ENCODE measurements at regions not wholly inside any gene's neighbourhood (a gene's known extent, or its start where the extent isn't known, plus 50 kb on each side); places are given as distances from the start of the nearest gene placed in this dataset.

GRCh38 chr2:67006373-67006960 lies 390.7 kb upstream of the ETAA1 start:
- ATAC-seq (no peak), DNase-seq (ENCODE audit: low spot score) (no peak)
- peaks cover 4% of the 10 kb centered on the region for H3K9me3 Mint-ChIP-seq
- H3K4me1 Mint-ChIP-seq (ENCODE audit: low read depth in 2 of 2): no peaks in the 10 kb centered on the region
- H3K36me3 Mint-ChIP-seq: no peaks in the 10 kb centered on the region
- H3K4me3 Mint-ChIP-seq: no peak overlapping the region
- no peaks in the 10 kb centered on the region for H3K27me3 Mint-ChIP-seq
- H3K27ac Mint-ChIP-seq: no peak overlapping the region

GRCh38 chr2:67008155-67008554 lies 389.0 kb upstream of the ETAA1 start:
- no peaks in the 10 kb centered on the region for H3K4me1 Mint-ChIP-seq (ENCODE audit: low read depth in 2 of 2)
- H3K27me3 Mint-ChIP-seq: no peaks in the 10 kb centered on the region
- H3K36me3 Mint-ChIP-seq: no peaks in the 10 kb centered on the region
- H3K9me3 Mint-ChIP-seq: peaks cover 7% of the 10 kb centered on the region
- ATAC-seq: no peak
- H3K4me3 Mint-ChIP-seq: no peak overlapping the region
- H3K27ac Mint-ChIP-seq: no peak overlapping the region
- no peak for DNase-seq (ENCODE audit: low spot score)

- no peaks in the 10 kb centered on the region for H3K36me3 Mint-ChIP-seq
- H3K4me1 Mint-ChIP-seq (ENCODE audit: low read depth in 2 of 2): no peaks in the 10 kb centered on the region
- H3K4me3 Mint-ChIP-seq: no peak overlapping the region
- H3K27ac Mint-ChIP-seq: no peak overlapping the region
- ATAC-seq (no peak), DNase-seq (ENCODE audit: low spot score) (no peak)
- H3K27me3 Mint-ChIP-seq: no peaks in the 10 kb centered on the region
- peaks cover 9% of the 10 kb centered on the region for H3K9me3 Mint-ChIP-seq
Measured at GRCh38 chr2:67012165-67012564, 385.0 kb upstream of the ETAA1 start.

GRCh38 chr2:67013821-67014220 lies 383.3 kb upstream of the ETAA1 start:
- no peaks in the 10 kb centered on the region for H3K36me3 Mint-ChIP-seq
- no peaks in the 10 kb centered on the region for H3K27me3 Mint-ChIP-seq
- H3K9me3 Mint-ChIP-seq: peaks cover 8% of the 10 kb centered on the region
- H3K4me3 Mint-ChIP-seq: no peak overlapping the region
- no peak overlapping the region for H3K27ac Mint-ChIP-seq
- no peak for DNase-seq (ENCODE audit: low spot score)
- no peaks in the 10 kb centered on the region for H3K4me1 Mint-ChIP-seq (ENCODE audit: low read depth in 2 of 2)
- no peak for ATAC-seq

GRCh38 chr2:67015681-67016080 lies 381.5 kb upstream of the ETAA1 start:
- Mint-ChIP-seq H3K4me1 (ENCODE audit: low read depth in 2 of 2) (no peaks in the 10 kb centered on the region), H3K9me3 (peaks cover 14% of the 10 kb centered on the region), H3K36me3 (no peaks in the 10 kb centered on the region), H3K4me3 (no peak overlapping the region), H3K27me3 (no peaks in the 10 kb centered on the region), H3K27ac (no peak overlapping the region)
- ATAC-seq (no peak), DNase-seq (ENCODE audit: low spot score) (no peak)

GRCh38 chr2:67018301-67018700 lies 378.8 kb upstream of the ETAA1 start:
- Mint-ChIP-seq H3K27me3 (no peaks in the 10 kb centered on the region), H3K4me3 (no peak overlapping the region), H3K4me1 (ENCODE audit: low read depth in 2 of 2) (no peaks in the 10 kb centered on the region), H3K9me3 (peaks cover 15% of the 10 kb centered on the region), H3K36me3 (no peaks in the 10 kb centered on the region), H3K27ac (no peak overlapping the region)
- ATAC-seq: no peak
- no peak for DNase-seq (ENCODE audit: low spot score)

GRCh38 chr2:67032076-67032475 lies 365.1 kb upstream of the ETAA1 start:
- Mint-ChIP-seq H3K27me3 (no peaks in the 10 kb centered on the region), H3K4me3 (no peak overlapping the region), H3K4me1 (ENCODE audit: low read depth in 2 of 2) (no peaks in the 10 kb centered on the region), H3K9me3 (no peaks in the 10 kb centered on the region), H3K27ac (no peak overlapping the region), H3K36me3 (no peaks in the 10 kb centered on the region)
- no peak for DNase-seq (ENCODE audit: low spot score)
- no peak for ATAC-seq

- no peak overlapping the region for H3K27ac Mint-ChIP-seq
- no peaks in the 10 kb centered on the region for H3K4me1 Mint-ChIP-seq (ENCODE audit: low read depth in 2 of 2)
- H3K27me3 Mint-ChIP-seq: no peaks in the 10 kb centered on the region
- H3K9me3 Mint-ChIP-seq: no peaks in the 10 kb centered on the region
- no peak overlapping the region for H3K4me3 Mint-ChIP-seq
- DNase-seq (ENCODE audit: low spot score) (no peak), ATAC-seq (no peak)
- no peaks in the 10 kb centered on the region for H3K36me3 Mint-ChIP-seq
Measured at GRCh38 chr2:67036444-67036843, 360.7 kb upstream of the ETAA1 start.

GRCh38 chr2:67037655-67038054 lies 359.5 kb upstream of the ETAA1 start:
- Mint-ChIP-seq H3K27me3 (no peaks in the 10 kb centered on the region), H3K4me1 (ENCODE audit: low read depth in 2 of 2) (no peaks in the 10 kb centered on the region), H3K4me3 (no peak overlapping the region), H3K9me3 (no peaks in the 10 kb centered on the region), H3K27ac (no peak overlapping the region), H3K36me3 (no peaks in the 10 kb centered on the region)
- ATAC-seq: no peak
- DNase-seq (ENCODE audit: low spot score): no peak

GRCh38 chr2:67038195-67038594 lies 358.9 kb upstream of the ETAA1 start:
- Mint-ChIP-seq H3K4me3 (no peak overlapping the region), H3K27ac (no peak overlapping the region), H3K4me1 (ENCODE audit: low read depth in 2 of 2) (no peaks in the 10 kb centered on the region), H3K36me3 (no peaks in the 10 kb centered on the region), H3K27me3 (no peaks in the 10 kb centered on the region), H3K9me3 (no peaks in the 10 kb centered on the region)
- ATAC-seq: no peak
- no peak for DNase-seq (ENCODE audit: low spot score)

- no peaks in the 10 kb centered on the region for H3K4me1 Mint-ChIP-seq (ENCODE audit: low read depth in 2 of 2)
- DNase-seq (ENCODE audit: low spot score) (no peak), ATAC-seq (no peak)
- no peaks in the 10 kb centered on the region for H3K36me3 Mint-ChIP-seq
- no peaks in the 10 kb centered on the region for H3K27me3 Mint-ChIP-seq
- H3K4me3 Mint-ChIP-seq: no peak overlapping the region
- H3K9me3 Mint-ChIP-seq: no peaks in the 10 kb centered on the region
- no peak overlapping the region for H3K27ac Mint-ChIP-seq
Measured at GRCh38 chr2:67039058-67039457, 358.1 kb upstream of the ETAA1 start.

- Mint-ChIP-seq H3K27ac (no peak overlapping the region), H3K4me3 (no peak overlapping the region), H3K4me1 (ENCODE audit: low read depth in 2 of 2) (no peaks in the 10 kb centered on the region), H3K27me3 (no peaks in the 10 kb centered on the region), H3K9me3 (no peaks in the 10 kb centered on the region), H3K36me3 (no peaks in the 10 kb centered on the region)
- no peak for ATAC-seq
- no peak for DNase-seq (ENCODE audit: low spot score)
Measured at GRCh38 chr2:67039517-67040103, 357.5 kb upstream of the ETAA1 start.

- Mint-ChIP-seq H3K9me3 (no peaks in the 10 kb centered on the region), H3K36me3 (no peaks in the 10 kb centered on the region), H3K27me3 (no peaks in the 10 kb centered on the region), H3K27ac (no peak overlapping the region), H3K4me1 (ENCODE audit: low read depth in 2 of 2) (no peaks in the 10 kb centered on the region), H3K4me3 (no peak overlapping the region)
- DNase-seq (ENCODE audit: low spot score) (no peak), ATAC-seq (no peak)
Measured at GRCh38 chr2:67041051-67041450, 356.1 kb upstream of the ETAA1 start.

- DNase-seq (ENCODE audit: low spot score) (no peak), ATAC-seq (no peak)
- Mint-ChIP-seq H3K9me3 (no peaks in the 10 kb centered on the region), H3K27ac (no peak overlapping the region), H3K27me3 (no peaks in the 10 kb centered on the region), H3K4me3 (no peak overlapping the region), H3K36me3 (no peaks in the 10 kb centered on the region), H3K4me1 (ENCODE audit: low read depth in 2 of 2) (no peaks in the 10 kb centered on the region)
Measured at GRCh38 chr2:67043781-67044478, 353.2 kb upstream of the ETAA1 start.

Measured in natural killer cell treated with Interleukin-12 subunit alpha and Interleukin-12 subunit beta and Interleukin-15 and Interleukin-18, amount 100 ng/mL, for 72 hours (primary cell).